GM12878 (cell line): ENCODE measurements at regions not wholly inside any gene's neighbourhood (a gene's known extent, or its start where the extent isn't known, plus 50 kb on each side); places are given as distances from the start of the nearest gene placed in this dataset.

Source experiments
- ATAC-seq: fragments of 200-7000 bp; cut with Tn5 transposase; 3 replicates; pipeline ENCODE4 v1.9.1; 2020; ENCODE audit warnings: mild to moderate bottlenecking, moderate library complexity
- BruUV-seq: library from RNA; stranded (reverse); fragments of 400-500 nt; replicated peaks from 2 replicates; lab custom pipeline; 2021; lab: Mats Ljungman, UMichigan
- CTCF ChIA-PET: fragments of 300-600 bp; sonication (Branson Sonifier 250); formaldehyde crosslinking; extraction: SDS; loops from one replicate; lab custom pipeline; 2021; ENCODE audit warnings: inconsistent platforms; lab: Yijun Ruan, JAX
- POLR2A ChIA-PET: fragments of 350-600 bp; formaldehyde crosslinking; extraction: SDS; loops from one replicate; lab custom pipeline; 2021; ENCODE audit warnings: inconsistent platforms; lab: Charles Lee
- RAD21 ChIA-PET: fragments of 300-600 bp; sonication (Branson Sonifier 250); formaldehyde crosslinking; loops from one replicate; lab custom pipeline; 2023; ENCODE audit warnings: antibody characterized with exemption; ENCODE audit not compliant: unreplicated experiment; lab: Charles Lee
- SMC1A ChIA-PET: fragments of 300-600 bp; sonication (Branson Sonifier 250); formaldehyde crosslinking; loops from one replicate; lab custom pipeline; 2023; ENCODE audit not compliant: unreplicated experiment, uncharacterized antibody; lab: Charles Lee
- DNase-seq: peaks from one replicate; pipeline ENCODE4 v3.0.0-alpha.2; 2011; ENCODE audit warnings: low read depth, low spot score
- FAIRE-seq: peaks from 3 replicates; lab custom pipeline; 2011; peaks lifted over from hg19 to GRCh38; lab: Jason Lieb, UNC
- H2AFZ ChIP-seq: 2 replicates; pipeline ENCODE4 v1.6.0; 2011; ENCODE audit warnings: low read depth, low read length, control low read depth; ENCODE audit not compliant: control insufficient read depth
- H3K27ac ChIP-seq: 2 replicates; pipeline ENCODE4 v1.5.1; 2011; ENCODE audit warnings: control low read depth; ENCODE audit not compliant: control insufficient read depth, insufficient read depth
- H3K27me3 ChIP-seq, 2 experiments: replicated peaks in 1 of 2; 2 replicates each; pipeline versions ENCODE4 v1.6.0 to v1.6.1; 2011; ENCODE audit warnings: low read length in 1 of 2; ENCODE audit not compliant: control insufficient read depth in 2 of 2, insufficient read depth in 2 of 2
- H3K36me3 ChIP-seq, 2 experiments: 2 replicates each; pipeline ENCODE4 v1.5.1; 2011; ENCODE audit warnings: low read length in 1 of 2; ENCODE audit not compliant: control insufficient read depth in 2 of 2, insufficient read depth in 2 of 2
- H3K4me1 ChIP-seq: 2 replicates; pipeline ENCODE4 v1.6.1; 2011; ENCODE audit warnings: mild to moderate bottlenecking, low read length, moderate library complexity, mixed read lengths; ENCODE audit not compliant: control insufficient read depth, insufficient read depth
- H3K4me2 ChIP-seq: 2 replicates; pipeline ENCODE4 v1.6.0; 2011; ENCODE audit warnings: control low read depth; ENCODE audit not compliant: control insufficient read depth, insufficient read depth
- H3K4me3 ChIP-seq: fragments of 200-600 bp; sonication (generic); 2 replicates; pipeline ENCODE4 v1.5.1; 2016
- H3K79me2 ChIP-seq: 2 replicates; pipeline ENCODE4 v1.6.0; 2011; ENCODE audit warnings: low read length; ENCODE audit not compliant: control insufficient read depth, insufficient read depth
- H3K9ac ChIP-seq: 2 replicates; pipeline ENCODE4 v1.8.0; 2011; ENCODE audit warnings: low read length, control low read depth, mixed read lengths; ENCODE audit not compliant: control insufficient read depth, insufficient read depth
- H3K9me3 ChIP-seq: replicated peaks from 3 replicates; pipeline ENCODE4 v1.5.1; 2011; ENCODE audit warnings: mild to moderate bottlenecking, low read length; ENCODE audit not compliant: control insufficient read depth, insufficient read depth
- H4K20me1 ChIP-seq: 2 replicates; pipeline ENCODE4 v1.6.0; 2011; ENCODE audit not compliant: control insufficient read depth, insufficient read depth
- ESRRA ChIP-seq: IDR thresholded peaks from 2 replicates; pipeline ENCODE4 v1.6.1; 2012; ENCODE audit warnings: mild to moderate bottlenecking, low read length, improper control_type of control experiment
- IRF4 ChIP-seq: IDR thresholded peaks from 2 replicates; pipeline ENCODE4 v1.6.1; 2011; ENCODE audit warnings: low read depth, low read length
- NBN ChIP-seq: fragments of 450-650 bp; IDR thresholded peaks from 2 replicates; pipeline ENCODE4 v1.6.1; 2016
- PKNOX1 ChIP-seq: fragments of 450-650 bp; IDR thresholded peaks from 2 replicates; pipeline ENCODE4 v1.6.1; 2016; ENCODE audit warnings: mild to moderate bottlenecking
- SIX5 ChIP-seq: IDR thresholded peaks from 2 replicates; pipeline ENCODE4 v1.6.1; 2011; ENCODE audit warnings: mild to moderate bottlenecking, low read depth, low read length, moderate library complexity; ENCODE audit not compliant: severe bottlenecking
- ZBTB40 ChIP-seq: fragments of 450-650 bp; IDR thresholded peaks from 2 replicates; pipeline ENCODE4 v1.6.1; 2016; ENCODE audit warnings: mild to moderate bottlenecking, moderate library complexity, borderline replicate concordance
- WGBS: methylation state at CpG from one replicate; pipeline ENCODE4 v1.1.6; 2016; ENCODE audit warnings: low lambda C conversion rate; ENCODE audit not compliant: insufficient replicate concordance, insufficient coverage; ENCODE audit errors: missing lambda C conversion rate; 5-methylcytosine and 5-hydroxymethylcytosine counted together
- in situ Hi-C: fragments of 300-500 bp; cut with MboI; formaldehyde crosslinking; loops from 9 replicates; pipeline ENCODE4 v1.14.3; 2018; ENCODE audit warnings: mixed read lengths
- intact Hi-C: fragments of 100-400 bp; cut with micrococcal nuclease; formaldehyde crosslinking; loops from one replicate; pipeline ENCODE4 v1.14.2; 2022; ENCODE audit not compliant: unreplicated experiment

GRCh38 chr5:145678255-145678654, 156.9 kb downstream of the PRELID2 start:
- H3K4me3 ChIP-seq, result no peak overlapping the region
- BruUV-seq, result no TSS peak
- POLR2A ChIA-PET, result no interaction called here
- 47% methylated on average over 2 of the region's 2 CpGs for whole genome bisulfite sequencing
- RAD21 ChIA-PET, result no interaction called here
- TF ChIP-seq ZBTB40, result no peak
- TF ChIP-seq SIX5, result no peak
- no peak for TF ChIP-seq ESRRA
- TF ChIP-seq IRF4, result no peak
- TF ChIP-seq PKNOX1, result no peak
- no peak for TF ChIP-seq NBN
- H3K4me1 ChIP-seq, result no peaks in the 10 kb centered on the region
- no peaks in the 10 kb centered on the region for H3K27me3 ChIP-seq
- intact Hi-C loops, result no loop called here
- SMC1A ChIA-PET, result no interaction called here
- H4K20me1 ChIP-seq, result no peaks in the 10 kb centered on the region
- H3K27ac ChIP-seq, result no peak overlapping the region
- H3K79me2 ChIP-seq, result no peaks in the 10 kb centered on the region
- ATAC-seq (no peak), FAIRE-seq (no peak), DNase-seq (no peak)
- H2AFZ ChIP-seq, result no peak overlapping the region
- H3K36me3 ChIP-seq, result no peaks in the 10 kb centered on the region
- CTCF ChIA-PET, result no interaction called here
- in situ Hi-C loops, result no loop called here
- H3K9ac ChIP-seq, result no peak overlapping the region
- no peak overlapping the region for H3K4me2 ChIP-seq
- no peaks in the 10 kb centered on the region for H3K9me3 ChIP-seq
